HEK293T (cell line): ENCODE measurements at regions not wholly inside any gene's neighbourhood (a gene's known extent, or its start where the extent isn't known, plus 50 kb on each side); places are given as distances from the start of the nearest gene placed in this dataset.

Experiments used
- BHLHE40 ChIP-seq: fragments of 450-650 bp; IDR thresholded peaks from 2 replicates; pipeline ENCODE4 v1.6.1; 2016; ENCODE audit warnings: mild to moderate bottlenecking, moderate library complexity, borderline replicate concordance
- ELF4 ChIP-seq: fragments of 450-650 bp; IDR thresholded peaks from 2 replicates; pipeline ENCODE4 v1.6.1; 2017; ENCODE audit warnings: antibody characterized with exemption
- FOXA1 ChIP-seq: fragments of 450-650 bp; IDR thresholded peaks from 2 replicates; pipeline ENCODE4 v1.6.1; 2016; ENCODE audit warnings: mild to moderate bottlenecking
- FOXK2 ChIP-seq: fragments of 450-650 bp; IDR thresholded peaks from 2 replicates; pipeline ENCODE4 v1.6.1; 2016; ENCODE audit warnings: mild to moderate bottlenecking
- FOXM1 ChIP-seq: fragments of 450-650 bp; IDR thresholded peaks from 2 replicates; pipeline ENCODE4 v1.6.1; 2017; ENCODE audit warnings: mild to moderate bottlenecking, borderline replicate concordance
- HDGF ChIP-seq: fragments of 450-650 bp; IDR thresholded peaks from 2 replicates; pipeline ENCODE4 v1.6.1; 2017; ENCODE audit warnings: antibody characterized with exemption, borderline replicate concordance
- L3MBTL2 ChIP-seq: fragments of 450-650 bp; conservative IDR thresholded peaks from 2 replicates; pipeline ENCODE4 v1.6.1; 2016; ENCODE audit warnings: mild to moderate bottlenecking
- LEF1 ChIP-seq: fragments of 450-650 bp; IDR thresholded peaks from 2 replicates; pipeline ENCODE4 v1.6.1; 2017; ENCODE audit warnings: mild to moderate bottlenecking, borderline replicate concordance
- NFRKB ChIP-seq: fragments of 450-650 bp; IDR thresholded peaks from 2 replicates; pipeline ENCODE4 v1.6.1; 2016; ENCODE audit warnings: mild to moderate bottlenecking, moderate library complexity
- PKNOX1 ChIP-seq: fragments of 450-650 bp; IDR thresholded peaks from 2 replicates; pipeline ENCODE4 v1.6.1; 2016
- SP1 ChIP-seq: fragments of 450-650 bp; IDR thresholded peaks from 2 replicates; pipeline ENCODE4 v1.6.1; 2017
- SUZ12 ChIP-seq: fragments of 450-650 bp; IDR thresholded peaks from 2 replicates; pipeline ENCODE4 v1.6.1; 2016; ENCODE audit warnings: mild to moderate bottlenecking
- TARDBP ChIP-seq: fragments of 450-650 bp; IDR thresholded peaks from 2 replicates; pipeline ENCODE4 v1.6.1; 2016
- ZNF384 ChIP-seq: fragments of 450-650 bp; IDR thresholded peaks from 2 replicates; pipeline ENCODE4 v1.6.1; 2016

GRCh38 chr15:31226021-31226420 is 100.6 kb upstream of the KLF13 start:
- TF ChIP-seq ELF4 (no peak), BHLHE40 (no peak), SUZ12 (no peak), PKNOX1 (no peak), FOXM1 (no peak), FOXA1 (no peak), TARDBP (no peak), SP1 (no peak), HDGF (no peak), FOXK2 (no peak), NFRKB (no peak), LEF1 (no peak), ZNF384 (no peak), L3MBTL2 (no peak)
